ENCODE measurements at regions not wholly inside any gene's neighbourhood (a gene's known extent, or its start where the extent isn't known, plus 50 kb on each side); places are given as distances from the start of the nearest gene placed in this dataset.

GRCh38 chr18:7334973-7335568, 104.2 kb downstream of the LRRC30 start:
- Histone ChIP-seq H3K27ac (ENCODE audit: low read depth in 1 of 2, low read length in 2 of 2) (no peak overlapping the region), H3K27me3 (ENCODE audit: control insufficient read depth in 1 of 2, insufficient read depth in 2 of 2, low read length in 2 of 2) (peaks cover 0 to 4% of the 10 kb centered on the region in 2 experiments), H3K4me1 (ENCODE audit: insufficient read depth, low read length) (no peaks in the 10 kb centered on the region), H3K9me3 (ENCODE audit: control insufficient read depth in 1 of 2, insufficient read depth in 1 of 2, low read length in 2 of 2) (peaks cover 0 to 14% of the 10 kb centered on the region in 2 experiments), H3K4me3 (ENCODE audit: low read length) (no peak overlapping the region), H3K36me3 (ENCODE audit: insufficient read depth, low read length) (no peaks in the 10 kb centered on the region)
- Mint-ChIP-seq H3K36me3 (ENCODE audit: low read depth) (no peaks in the 10 kb centered on the region), H3K4me3 (no peak overlapping the region), H3K27ac (no peak overlapping the region), H3K4me1 (ENCODE audit: low read depth) (no peaks in the 10 kb centered on the region), H3K9me3 (no peaks in the 10 kb centered on the region), H3K27me3 (peaks cover 4% of the 10 kb centered on the region)
- TF ChIP-seq CTCF (IDR thresholded peaks at IDR 0.05), result no peak
- ATAC-seq (ENCODE audit: poor library complexity) (no peak), DNase-seq (no peak)
- ChIA-PET CTCF (no interaction called here), POLR2A (no interaction called here)
- intact Hi-C loops (cut with DNase I, micrococcal nuclease), result no loop called here

- no peaks in the 10 kb centered on the region for H3K36me3 Mint-ChIP-seq (ENCODE audit: low read depth)
- ATAC-seq (ENCODE audit: poor library complexity) (no peak), DNase-seq (no peak)
- peaks cover 0 to 4% of the 10 kb centered on the region in 2 experiments for H3K27me3 ChIP-seq (ENCODE audit: control insufficient read depth in 1 of 2, insufficient read depth in 2 of 2, low read length in 2 of 2)
- no peak overlapping the region for H3K4me3 ChIP-seq (ENCODE audit: low read length)
- no peak for TF ChIP-seq CTCF (IDR thresholded peaks at IDR 0.05)
- no peak overlapping the region for H3K27ac Mint-ChIP-seq
- no peak overlapping the region for H3K4me3 Mint-ChIP-seq
- H3K4me1 Mint-ChIP-seq (ENCODE audit: low read depth), result no peaks in the 10 kb centered on the region
- H3K9me3 ChIP-seq (ENCODE audit: control insufficient read depth in 1 of 2, insufficient read depth in 1 of 2, low read length in 2 of 2), result peaks cover 0 to 14% of the 10 kb centered on the region in 2 experiments
- H3K4me1 ChIP-seq (ENCODE audit: insufficient read depth, low read length), result no peaks in the 10 kb centered on the region
- H3K27me3 Mint-ChIP-seq, result peaks cover 4% of the 10 kb centered on the region
- ChIA-PET POLR2A (no interaction called here), CTCF (no interaction called here)
- no peak overlapping the region for H3K27ac ChIP-seq (ENCODE audit: low read depth in 1 of 2, low read length in 2 of 2)
- H3K36me3 ChIP-seq (ENCODE audit: insufficient read depth, low read length), result no peaks in the 10 kb centered on the region
- H3K9me3 Mint-ChIP-seq, result no peaks in the 10 kb centered on the region
- intact Hi-C loops (cut with DNase I, micrococcal nuclease), result no loop called here
These were observed 105.7 kb downstream of the LRRC30 start for GRCh38 chr18:7336623-7337022.

- CTCF ChIA-PET, result no interaction called here
- Mint-ChIP-seq H3K4me3 (no peak overlapping the region), H3K4me1 (ENCODE audit: low read depth) (no peaks in the 10 kb centered on the region), H3K27me3 (no peaks in the 10 kb centered on the region), H3K27ac (no peak overlapping the region), H3K9me3 (no peaks in the 10 kb centered on the region), H3K36me3 (ENCODE audit: low read depth) (no peaks in the 10 kb centered on the region)
- Histone ChIP-seq H3K27ac (ENCODE audit: low read depth in 1 of 2, low read length in 2 of 2) (no peak overlapping the region), H3K36me3 (ENCODE audit: insufficient read depth, low read length) (no peaks in the 10 kb centered on the region), H3K9me3 (ENCODE audit: control insufficient read depth in 1 of 2, insufficient read depth in 1 of 2, low read length in 2 of 2) (peaks cover 0 to 5% of the 10 kb centered on the region in 2 experiments), H3K4me1 (ENCODE audit: insufficient read depth, low read length) (no peaks in the 10 kb centered on the region), H3K27me3 (ENCODE audit: control insufficient read depth in 1 of 2, insufficient read depth in 2 of 2, low read length in 2 of 2) (no peaks in the 10 kb centered on the region), H3K4me3 (ENCODE audit: low read length) (no peak overlapping the region)
- ATAC-seq (ENCODE audit: poor library complexity), result no peak
- intact Hi-C loops (cut with DNase I, micrococcal nuclease), result no loop called here
- TF ChIP-seq CTCF (IDR thresholded peaks at IDR 0.05), result no peak
- no peak for DNase-seq
- POLR2A ChIA-PET, result no interaction called here
These were observed 108.0 kb downstream of the LRRC30 start for GRCh38 chr18:7338846-7339245.

Data from CD4-positive, alpha-beta T cell (primary cell).